ENCODE measurements at regions not wholly inside any gene's neighbourhood (a gene's known extent, or its start where the extent isn't known, plus 50 kb on each side); places are given as distances from the start of the nearest gene placed in this dataset.

DNA sequence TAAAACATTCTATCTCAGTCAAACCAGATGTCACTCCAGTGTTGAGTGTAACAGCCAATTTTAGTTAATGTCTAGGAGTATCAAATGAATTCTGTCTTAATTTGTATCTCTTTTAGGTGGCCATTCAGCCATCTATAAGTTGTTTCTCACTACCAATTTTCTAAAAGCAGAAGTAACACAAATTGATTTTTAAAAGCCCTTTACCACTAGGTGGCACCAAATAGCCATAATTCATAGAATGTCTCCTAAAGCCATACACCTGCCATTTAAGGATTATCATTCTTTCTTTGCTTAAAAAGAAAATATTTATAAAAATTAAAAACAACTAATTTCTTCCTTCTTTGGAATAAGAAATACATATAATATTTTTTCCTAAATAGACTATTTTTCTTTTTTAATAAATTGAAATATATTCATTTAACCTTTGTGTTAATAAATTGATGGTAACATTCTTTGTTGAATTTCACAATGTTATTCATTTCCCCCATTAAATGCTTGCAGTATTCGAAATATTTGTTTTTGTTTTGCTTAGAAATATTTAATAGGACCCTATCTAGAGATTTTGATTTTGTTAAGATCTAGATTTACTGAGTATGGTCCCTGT is 107.8 kb upstream of the PPP1R3A start:
- Mint-ChIP-seq H3K27ac (ENCODE audit: unreplicated experiment) (no peak overlapping the region), H3K36me3 (ENCODE audit: insufficient read depth, unreplicated experiment) (no peaks in the 10 kb centered on the region), H3K27me3 (ENCODE audit: unreplicated experiment) (no peaks in the 10 kb centered on the region), H3K4me1 (ENCODE audit: low read depth, unreplicated experiment) (peaks cover 2% of the 10 kb centered on the region), H3K4me3 (ENCODE audit: low read depth, unreplicated experiment) (no peak overlapping the region), H3K9me3 (ENCODE audit: low read depth, unreplicated experiment) (no peaks in the 10 kb centered on the region)
- intact Hi-C loops (cut with micrococcal nuclease; ENCODE audit: unreplicated experiment), result loop anchor here (2.0 to 5.0 kb wide), 5 partner anchors 46 to 1826 kb away; no protein-coding TSS in a partner anchor
- CTCF ChIA-PET, result interaction anchor here (0.6 kb wide), 1 partner anchor 59 kb away, joined by 3 read pairs; no protein-coding TSS in a partner anchor
- no TSS peak for BruUV-seq (replicated peaks)
- peak; percentile 43 for DNase-seq
- peak; percentile 54 for TF ChIP-seq CTCF (IDR thresholded peaks at IDR 0.05; ENCODE audit: unreplicated experiment)

DNA sequence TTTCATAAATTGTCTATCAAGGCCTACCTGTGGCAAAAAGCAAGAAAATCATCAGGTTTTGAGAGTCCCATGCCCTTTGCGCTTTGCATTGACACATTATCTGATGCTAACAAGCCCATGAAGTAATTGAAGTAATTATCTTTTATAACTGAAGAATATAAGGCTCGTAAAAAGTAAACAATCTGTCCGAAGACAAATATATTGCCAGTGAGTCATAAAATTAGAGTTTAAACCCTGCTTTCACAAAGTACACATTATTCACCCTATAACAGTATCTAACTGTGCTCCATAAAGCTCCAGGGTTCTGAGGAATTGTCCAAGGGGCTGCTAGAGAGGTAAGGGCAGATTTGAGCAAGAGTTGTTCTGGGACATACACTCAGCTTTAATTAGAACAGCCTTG is 102.3 kb upstream of the PPP1R3A start:
- H3K4me3 Mint-ChIP-seq (ENCODE audit: low read depth, unreplicated experiment), result no peak overlapping the region
- H3K27me3 Mint-ChIP-seq (ENCODE audit: unreplicated experiment), result no peaks in the 10 kb centered on the region
- no peaks in the 10 kb centered on the region for H3K36me3 Mint-ChIP-seq (ENCODE audit: insufficient read depth, unreplicated experiment)
- no TSS peak for BruUV-seq (replicated peaks)
- TF ChIP-seq CTCF (IDR thresholded peaks at IDR 0.05; ENCODE audit: unreplicated experiment), result no peak
- CTCF ChIA-PET, result no interaction called here
- no peak overlapping the region for H3K27ac Mint-ChIP-seq (ENCODE audit: unreplicated experiment)
- intact Hi-C loops (cut with micrococcal nuclease; ENCODE audit: unreplicated experiment), result no loop called here
- DNase-seq, result no peak
- peaks cover 11% of the 10 kb centered on the region for H3K4me1 Mint-ChIP-seq (ENCODE audit: low read depth, unreplicated experiment)
- no peaks in the 10 kb centered on the region for H3K9me3 Mint-ChIP-seq (ENCODE audit: low read depth, unreplicated experiment)

GRCh38 chr7:114008696-114009095 is 89.9 kb upstream of the PPP1R3A start:
- Mint-ChIP-seq H3K9me3 (ENCODE audit: low read depth, unreplicated experiment) (no peaks in the 10 kb centered on the region), H3K27me3 (ENCODE audit: unreplicated experiment) (no peaks in the 10 kb centered on the region), H3K4me1 (ENCODE audit: low read depth, unreplicated experiment) (no peaks in the 10 kb centered on the region), H3K4me3 (ENCODE audit: low read depth, unreplicated experiment) (no peak overlapping the region), H3K36me3 (ENCODE audit: insufficient read depth, unreplicated experiment) (no peaks in the 10 kb centered on the region), H3K27ac (ENCODE audit: unreplicated experiment) (no peak overlapping the region)
- intact Hi-C loops (cut with micrococcal nuclease; ENCODE audit: unreplicated experiment), result no loop called here
- TF ChIP-seq CTCF (IDR thresholded peaks at IDR 0.05; ENCODE audit: unreplicated experiment), result no peak
- BruUV-seq (replicated peaks), result no TSS peak
- CTCF ChIA-PET, result no interaction called here
- DNase-seq, result no peak

DNA sequence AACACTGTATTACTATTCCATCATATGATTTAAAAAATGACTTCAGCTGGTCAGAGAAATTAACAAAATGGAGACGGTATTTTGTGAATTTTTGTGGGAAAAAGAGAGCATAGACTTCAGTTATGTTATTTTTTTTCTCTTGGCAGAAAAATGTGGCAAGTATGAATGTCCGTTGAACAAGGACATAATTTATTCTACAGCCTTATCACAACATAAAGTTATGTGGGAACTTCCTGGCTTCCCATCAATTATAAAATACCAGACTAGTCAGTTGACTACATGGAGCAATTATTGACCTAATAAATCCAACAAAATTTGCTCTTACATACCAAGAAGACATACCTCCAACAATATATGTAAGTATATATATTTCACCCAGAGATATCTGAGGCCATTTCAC is 88.6 kb upstream of the PPP1R3A start:
- intact Hi-C loops (cut with micrococcal nuclease; ENCODE audit: unreplicated experiment), result no loop called here
- TF ChIP-seq CTCF (IDR thresholded peaks at IDR 0.05; ENCODE audit: unreplicated experiment), result no peak
- H3K36me3 Mint-ChIP-seq (ENCODE audit: insufficient read depth, unreplicated experiment), result no peaks in the 10 kb centered on the region
- CTCF ChIA-PET, result no interaction called here
- no peak overlapping the region for H3K27ac Mint-ChIP-seq (ENCODE audit: unreplicated experiment)
- H3K4me1 Mint-ChIP-seq (ENCODE audit: low read depth, unreplicated experiment), result no peaks in the 10 kb centered on the region
- peaks cover 6% of the 10 kb centered on the region for H3K9me3 Mint-ChIP-seq (ENCODE audit: low read depth, unreplicated experiment)
- no TSS peak for BruUV-seq (replicated peaks)
- no peaks in the 10 kb centered on the region for H3K27me3 Mint-ChIP-seq (ENCODE audit: unreplicated experiment)
- no peak for DNase-seq
- no peak overlapping the region for H3K4me3 Mint-ChIP-seq (ENCODE audit: low read depth, unreplicated experiment)

Data from Calu3 (cell line).